SW 1271 (cell line): ENCODE measurements at regions not wholly inside any gene's neighbourhood (a gene's known extent, or its start where the extent isn't known, plus 50 kb on each side); places are given as distances from the start of the nearest gene placed in this dataset.

ENCODE experiments used
- DNase-seq, 2 experiments: peaks; one replicate each; lab custom pipeline; 2025; lab: John Stamatoyannopoulos, UW

GRCh38 chr6:145381941-145382340 is 353.4 kb downstream of the EPM2A start:
- no peak for DNase-seq

GRCh38 chr6:145383428-145383827 is 351.9 kb downstream of the EPM2A start:
- no peak for DNase-seq

- DNase-seq, result no peak
These were observed 350.8 kb downstream of the EPM2A start for GRCh38 chr6:145384503-145384902.

GRCh38 chr6:145396499-145396898 is 338.8 kb downstream of the EPM2A start:
- DNase-seq, result no peak

GRCh38 chr6:145400508-145400907 is 334.8 kb downstream of the EPM2A start:
- no peak for DNase-seq

- no peak for DNase-seq
These were observed 330.2 kb downstream of the EPM2A start for GRCh38 chr6:145405006-145405551.

GRCh38 chr6:145406783-145407182 is 328.5 kb downstream of the EPM2A start:
- DNase-seq, result no peak

GRCh38 chr6:145415616-145416015 is 319.7 kb downstream of the EPM2A start:
- DNase-seq, result no peak

GRCh38 chr6:145420599-145420998 is 314.7 kb downstream of the EPM2A start:
- DNase-seq, result no peak

- DNase-seq, result no peak
These were observed 311.4 kb downstream of the EPM2A start for GRCh38 chr6:145423936-145424335.

- DNase-seq, result no peak
These were observed 308.1 kb downstream of the EPM2A start for GRCh38 chr6:145427232-145427631.

- no peak for DNase-seq
These were observed 306.6 kb downstream of the EPM2A start for GRCh38 chr6:145428706-145429105.

GRCh38 chr6:145442110-145442509 is 293.2 kb downstream of the EPM2A start:
- no peak for DNase-seq

GRCh38 chr6:145445674-145446073 is 289.6 kb downstream of the EPM2A start:
- no peak for DNase-seq

GRCh38 chr6:145451029-145451428 is 284.3 kb downstream of the EPM2A start:
- DNase-seq, result no peak

GRCh38 chr6:145453376-145453775 is 281.9 kb downstream of the EPM2A start:
- DNase-seq, result peak in 1 of 2 experiments; percentile 2

GRCh38 chr6:145454006-145454405 is 281.3 kb downstream of the EPM2A start:
- no peak for DNase-seq

GRCh38 chr6:145457556-145457955 is 277.8 kb downstream of the EPM2A start:
- DNase-seq, result no peak

- no peak for DNase-seq
These were observed 266.8 kb downstream of the EPM2A start for GRCh38 chr6:145468534-145468933.

GRCh38 chr6:145469021-145469420 is 266.3 kb downstream of the EPM2A start:
- no peak for DNase-seq

GRCh38 chr6:145475794-145476396 is 259.4 kb downstream of the EPM2A start:
- DNase-seq, result no peak

- no peak for DNase-seq
These were observed 255.3 kb downstream of the EPM2A start for GRCh38 chr6:145480024-145480423.

- peak; percentile 20 to 58 for DNase-seq
These were observed 251.9 kb downstream of the EPM2A start for GRCh38 chr6:145483191-145483996.
